HUES48 (cell line): ENCODE measurements at regions not wholly inside any gene's neighbourhood (a gene's known extent, or its start where the extent isn't known, plus 50 kb on each side); places are given as distances from the start of the nearest gene placed in this dataset.

Source experiments
- H3K27ac ChIP-seq: one replicate; pipeline ENCODE4 v1.7.0; 2013; ENCODE audit warnings: low read depth, low read length, inconsistent platforms
- H3K27me3 ChIP-seq: 2 replicates; pipeline ENCODE4 v1.6.1; 2013; ENCODE audit warnings: mild to moderate bottlenecking, low read length; ENCODE audit not compliant: control insufficient read depth, insufficient read depth
- H3K36me3 ChIP-seq: 2 replicates; pipeline ENCODE4 v1.6.1; 2013; ENCODE audit warnings: low read length; ENCODE audit not compliant: control insufficient read depth, insufficient read depth
- H3K4me1 ChIP-seq: 2 replicates; pipeline ENCODE4 v1.6.1; 2013; ENCODE audit warnings: mild to moderate bottlenecking, low read length; ENCODE audit not compliant: control insufficient read depth, insufficient read depth
- H3K4me3 ChIP-seq: 2 replicates; pipeline ENCODE4 v1.5.1; 2013; ENCODE audit warnings: mild to moderate bottlenecking, low read depth, low read length
- H3K9ac ChIP-seq: 2 replicates; pipeline ENCODE4 v1.6.1; 2013; ENCODE audit warnings: mild to moderate bottlenecking, low read depth, low read length, moderate library complexity
- H3K9me3 ChIP-seq: 2 replicates; pipeline ENCODE4 v1.6.1; 2013; ENCODE audit warnings: low read length; ENCODE audit not compliant: control insufficient read depth, insufficient read depth

DNA sequence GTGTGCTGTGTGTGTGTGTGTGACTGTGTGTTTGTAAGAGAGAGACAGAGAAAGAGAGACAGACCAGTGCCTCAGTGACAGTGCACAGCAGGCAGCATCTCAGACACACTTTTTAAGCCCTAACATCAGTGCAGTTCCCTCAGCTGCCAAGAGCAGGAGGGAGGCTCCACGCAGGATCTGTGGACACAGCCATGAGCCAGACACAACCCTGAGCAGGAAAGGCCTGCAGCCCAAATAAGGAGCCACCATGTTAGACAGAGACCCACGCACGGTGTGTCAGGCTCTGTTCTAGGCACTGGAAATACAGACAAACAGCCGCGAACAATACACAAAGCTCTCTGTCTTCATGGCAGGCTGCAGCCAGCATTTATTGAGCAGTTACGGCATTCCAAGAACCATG lies 445.5 kb downstream of the MATN1 start:
- Histone ChIP-seq H3K9me3 (no peaks in the 10 kb centered on the region), H3K27me3 (no peaks in the 10 kb centered on the region), H3K4me3 (no peak overlapping the region), H3K36me3 (no peaks in the 10 kb centered on the region), H3K9ac (no peak overlapping the region), H3K4me1 (no peaks in the 10 kb centered on the region), H3K27ac (no peak overlapping the region)

DNA sequence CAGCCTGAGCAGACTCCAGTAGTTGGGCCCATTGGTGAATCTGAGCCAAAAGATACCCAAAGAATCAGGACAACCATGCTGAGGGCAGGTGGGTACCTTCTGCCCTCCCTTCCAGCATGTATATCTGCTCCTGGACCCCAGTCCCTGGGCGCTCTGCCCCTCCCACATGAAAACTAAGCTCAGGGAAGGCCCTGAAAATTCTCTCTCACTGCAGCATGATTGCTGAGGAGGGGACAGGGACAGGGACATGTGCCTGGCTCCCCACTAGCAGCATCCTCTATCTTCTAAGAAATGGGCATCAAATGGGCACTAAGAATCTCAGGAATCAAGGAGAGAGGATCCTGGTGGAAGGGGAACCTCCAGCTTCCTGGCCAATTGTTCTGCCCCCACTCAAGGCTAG lies 446.0 kb downstream of the MATN1 start:
- Histone ChIP-seq H3K27ac (no peak overlapping the region), H3K36me3 (no peaks in the 10 kb centered on the region), H3K27me3 (no peaks in the 10 kb centered on the region)

DNA sequence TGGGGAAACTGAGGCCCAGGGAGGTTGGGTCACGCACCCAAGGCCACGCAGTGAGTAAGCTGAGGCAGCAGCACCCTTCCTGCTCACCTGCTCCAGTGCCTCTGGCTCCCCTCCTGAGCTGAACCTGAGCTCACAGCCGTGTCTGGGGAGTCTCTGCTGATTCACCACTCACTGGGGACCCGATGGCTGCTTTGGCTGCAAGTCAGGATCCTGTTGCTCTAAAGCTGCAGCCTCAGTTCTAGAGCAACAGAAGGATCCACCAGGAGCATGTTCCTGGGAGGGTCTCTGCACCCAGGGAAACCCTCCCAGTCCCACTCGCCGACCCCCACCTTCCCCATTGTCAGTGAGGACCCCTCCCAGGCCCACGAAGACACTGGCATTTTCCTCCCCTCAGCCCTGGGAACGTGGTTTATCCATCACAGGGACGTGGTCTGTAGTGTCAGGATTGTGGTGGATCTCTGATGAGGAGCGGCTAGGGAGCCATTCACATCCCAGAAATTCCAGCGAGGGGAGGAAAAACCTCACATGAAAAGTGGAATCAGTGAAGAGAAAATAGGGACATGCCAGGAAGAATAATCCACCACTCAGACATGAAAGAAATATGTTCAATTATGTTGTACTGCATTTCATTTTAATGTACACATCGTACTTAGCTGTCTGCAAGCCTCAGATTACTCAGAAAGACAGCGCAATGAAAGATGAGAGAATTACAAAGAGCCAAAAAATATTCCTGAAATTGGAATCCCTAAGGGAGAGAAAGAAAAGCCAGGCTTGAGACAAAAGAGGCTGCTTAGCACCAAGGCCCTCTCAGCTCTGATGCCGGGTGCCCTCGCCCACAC lies 447.2 kb downstream of the MATN1 start:
- no peaks in the 10 kb centered on the region for H3K36me3 ChIP-seq
- no peak overlapping the region for H3K4me3 ChIP-seq
- no peaks in the 10 kb centered on the region for H3K4me1 ChIP-seq
- no peak overlapping the region for H3K9ac ChIP-seq
- H3K27me3 ChIP-seq: no peaks in the 10 kb centered on the region
- no peaks in the 10 kb centered on the region for H3K9me3 ChIP-seq
- no peak overlapping the region for H3K27ac ChIP-seq

More for the DNA sequence above, 446.0 kb downstream of the MATN1 start:
- Histone ChIP-seq H3K9ac (no peak overlapping the region), H3K4me1 (no peaks in the 10 kb centered on the region), H3K9me3 (no peaks in the 10 kb centered on the region), H3K4me3 (no peak overlapping the region)

DNA sequence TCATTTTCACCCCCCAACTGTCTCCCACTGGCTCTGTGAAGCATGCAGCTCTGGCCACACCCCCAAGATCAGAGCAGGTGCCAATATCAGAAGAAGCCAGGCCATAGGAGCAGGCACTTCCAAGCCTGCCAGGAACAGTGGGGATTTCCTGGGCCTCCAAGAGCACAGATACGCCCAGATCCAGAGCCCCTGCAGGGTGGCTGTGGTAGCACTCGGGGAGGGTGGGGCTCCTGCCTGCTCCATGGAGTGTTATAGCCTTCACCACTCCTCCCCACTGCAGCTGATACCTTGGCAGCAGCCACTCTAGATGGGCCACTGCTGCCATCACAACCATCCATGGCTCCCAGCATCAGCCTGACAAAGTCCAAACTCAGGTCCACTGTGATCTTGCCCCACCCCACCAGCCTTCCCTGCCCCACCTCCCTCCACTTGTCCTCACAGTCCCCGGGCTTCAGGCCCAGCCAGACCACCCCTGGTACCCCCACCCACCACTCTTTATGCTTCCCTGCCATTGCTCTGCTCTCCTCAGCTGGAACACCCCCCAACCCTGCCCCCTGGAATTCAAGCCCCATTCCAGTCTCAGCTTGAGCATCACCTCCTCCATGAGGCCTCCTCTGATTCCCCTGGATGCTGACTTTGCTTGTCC lies 448.3 kb downstream of the MATN1 start:
- H3K9me3 ChIP-seq: no peaks in the 10 kb centered on the region

DNA sequence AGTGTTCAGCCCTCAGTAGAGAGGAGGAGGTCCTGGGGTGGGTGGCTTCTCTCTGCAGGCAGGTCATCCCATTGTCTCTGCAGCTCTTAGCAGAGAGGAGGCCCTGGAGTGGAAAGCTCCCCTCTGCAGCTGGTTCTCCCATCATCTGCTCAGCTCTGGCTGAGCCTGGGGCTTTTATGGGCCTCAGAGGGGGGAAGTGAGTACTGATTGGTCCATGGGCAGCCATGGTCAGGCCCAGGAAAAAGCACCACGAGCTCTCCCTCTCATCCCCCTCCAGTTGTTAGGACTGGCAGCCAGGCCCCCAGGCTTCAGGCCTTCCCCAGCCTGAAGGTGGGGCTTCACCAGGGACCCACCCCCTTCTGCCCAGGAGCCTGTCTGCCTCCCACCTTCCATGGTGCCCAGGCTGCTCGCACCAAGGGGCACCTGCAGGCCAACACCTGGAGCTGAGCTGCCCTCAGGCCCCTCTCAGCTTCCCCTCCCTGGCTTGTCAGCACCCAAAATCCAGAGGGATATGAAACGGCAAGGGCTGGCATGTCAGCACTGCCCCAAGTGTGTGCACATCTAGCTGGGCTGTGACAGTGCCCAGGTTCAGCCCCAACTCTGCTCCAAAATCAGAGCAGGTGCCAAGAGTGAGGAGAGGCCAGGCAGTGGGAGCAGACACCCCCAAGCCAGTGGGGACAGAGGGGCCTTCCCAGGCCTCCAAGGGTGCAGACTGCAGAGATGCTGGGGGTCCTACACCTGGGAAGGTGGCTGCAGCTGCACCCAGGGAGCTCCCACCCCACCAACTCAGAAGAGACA lies 449.0 kb downstream of the MATN1 start:
- H3K4me1 ChIP-seq: no peaks in the 10 kb centered on the region
- no peak overlapping the region for H3K27ac ChIP-seq
- H3K9ac ChIP-seq: no peak overlapping the region
- H3K27me3 ChIP-seq: no peaks in the 10 kb centered on the region
- H3K9me3 ChIP-seq: no peaks in the 10 kb centered on the region
- H3K36me3 ChIP-seq: no peaks in the 10 kb centered on the region
- no peak overlapping the region for H3K4me3 ChIP-seq

More for the DNA sequence above, 448.3 kb downstream of the MATN1 start:
- Histone ChIP-seq H3K4me3 (no peak overlapping the region), H3K27me3 (no peaks in the 10 kb centered on the region), H3K4me1 (no peaks in the 10 kb centered on the region), H3K36me3 (no peaks in the 10 kb centered on the region), H3K9ac (no peak overlapping the region), H3K27ac (no peak overlapping the region)

DNA sequence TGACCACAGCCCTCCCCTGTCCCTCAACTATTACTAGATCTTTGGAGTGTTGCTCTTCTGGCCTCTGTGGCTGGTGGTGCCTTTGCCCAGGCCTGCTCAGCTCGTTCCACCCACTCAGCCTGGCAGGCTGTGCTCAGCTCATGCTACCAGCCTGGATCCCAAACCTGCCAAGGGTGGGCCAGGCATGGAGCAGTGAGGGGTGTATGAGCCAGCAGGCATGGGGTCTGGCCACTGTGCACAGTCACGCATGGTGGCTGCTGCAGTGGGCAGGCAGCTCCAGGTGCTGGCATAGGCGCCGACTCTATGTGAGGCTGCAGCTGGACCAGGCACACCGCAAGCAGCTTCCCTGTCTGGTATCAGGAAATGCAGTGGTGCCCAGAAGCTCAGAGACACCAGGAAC lies 449.9 kb downstream of the MATN1 start:
- H3K4me1 ChIP-seq: no peaks in the 10 kb centered on the region
- no peak overlapping the region for H3K9ac ChIP-seq
- no peak overlapping the region for H3K27ac ChIP-seq
- H3K9me3 ChIP-seq: no peaks in the 10 kb centered on the region
- no peaks in the 10 kb centered on the region for H3K27me3 ChIP-seq
- no peak overlapping the region for H3K4me3 ChIP-seq
- H3K36me3 ChIP-seq: no peaks in the 10 kb centered on the region

DNA sequence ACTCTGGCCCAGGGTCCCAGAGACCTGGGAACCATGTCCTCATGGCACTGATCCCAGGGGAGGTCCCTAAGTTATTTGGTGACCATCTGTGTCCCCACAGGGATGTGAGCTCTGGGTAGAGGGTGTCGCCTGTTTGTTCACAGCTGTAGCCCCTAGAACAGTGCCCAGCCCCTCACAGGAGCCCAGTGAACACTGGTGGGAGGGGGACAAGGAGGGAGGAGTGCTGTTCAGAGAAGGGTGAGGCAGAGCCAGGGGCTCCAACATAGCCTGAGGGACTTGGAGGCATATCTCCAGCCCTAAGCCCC lies 450.4 kb downstream of the MATN1 start:
- Histone ChIP-seq H3K4me3 (no peak overlapping the region), H3K36me3 (no peaks in the 10 kb centered on the region), H3K27ac (no peak overlapping the region), H3K27me3 (no peaks in the 10 kb centered on the region), H3K4me1 (no peaks in the 10 kb centered on the region), H3K9ac (no peak overlapping the region), H3K9me3 (no peaks in the 10 kb centered on the region)

DNA sequence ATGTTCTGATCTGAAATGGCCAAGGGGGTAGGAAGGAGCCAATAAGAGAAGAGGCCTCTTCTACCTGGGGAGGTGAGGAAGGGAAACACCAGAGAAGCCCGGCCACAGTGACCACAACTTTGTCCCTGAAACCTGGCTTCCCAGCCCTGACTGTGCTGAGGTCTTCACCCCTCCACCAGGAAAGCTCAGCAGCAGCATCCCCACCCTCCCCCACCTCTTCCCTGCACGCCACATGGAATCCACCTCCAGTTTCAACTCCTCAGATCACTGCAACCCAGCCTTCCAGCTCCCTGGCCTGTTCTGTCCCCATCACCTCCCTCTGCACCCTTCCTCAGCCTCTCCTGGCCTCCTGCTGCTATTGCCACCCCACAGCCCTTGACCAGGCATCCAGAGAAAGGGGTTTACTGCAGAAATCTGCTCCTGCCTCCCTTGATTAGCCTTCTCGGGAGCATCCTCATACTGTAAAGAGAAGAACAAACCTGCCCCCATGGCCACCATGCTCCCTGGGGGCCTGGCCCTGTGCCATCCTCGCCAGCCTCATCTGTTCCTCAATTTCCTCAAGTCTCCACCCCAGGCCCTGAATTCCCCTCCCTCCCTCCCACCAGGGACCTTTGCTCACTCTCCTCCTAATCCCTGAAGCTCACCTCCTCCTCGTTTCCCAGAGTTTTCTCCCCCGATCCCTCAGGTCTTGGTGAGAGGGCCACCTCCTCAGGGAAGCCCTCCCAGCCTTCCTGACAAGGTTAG lies 450.9 kb downstream of the MATN1 start:
- no peak overlapping the region for H3K27ac ChIP-seq

DNA sequence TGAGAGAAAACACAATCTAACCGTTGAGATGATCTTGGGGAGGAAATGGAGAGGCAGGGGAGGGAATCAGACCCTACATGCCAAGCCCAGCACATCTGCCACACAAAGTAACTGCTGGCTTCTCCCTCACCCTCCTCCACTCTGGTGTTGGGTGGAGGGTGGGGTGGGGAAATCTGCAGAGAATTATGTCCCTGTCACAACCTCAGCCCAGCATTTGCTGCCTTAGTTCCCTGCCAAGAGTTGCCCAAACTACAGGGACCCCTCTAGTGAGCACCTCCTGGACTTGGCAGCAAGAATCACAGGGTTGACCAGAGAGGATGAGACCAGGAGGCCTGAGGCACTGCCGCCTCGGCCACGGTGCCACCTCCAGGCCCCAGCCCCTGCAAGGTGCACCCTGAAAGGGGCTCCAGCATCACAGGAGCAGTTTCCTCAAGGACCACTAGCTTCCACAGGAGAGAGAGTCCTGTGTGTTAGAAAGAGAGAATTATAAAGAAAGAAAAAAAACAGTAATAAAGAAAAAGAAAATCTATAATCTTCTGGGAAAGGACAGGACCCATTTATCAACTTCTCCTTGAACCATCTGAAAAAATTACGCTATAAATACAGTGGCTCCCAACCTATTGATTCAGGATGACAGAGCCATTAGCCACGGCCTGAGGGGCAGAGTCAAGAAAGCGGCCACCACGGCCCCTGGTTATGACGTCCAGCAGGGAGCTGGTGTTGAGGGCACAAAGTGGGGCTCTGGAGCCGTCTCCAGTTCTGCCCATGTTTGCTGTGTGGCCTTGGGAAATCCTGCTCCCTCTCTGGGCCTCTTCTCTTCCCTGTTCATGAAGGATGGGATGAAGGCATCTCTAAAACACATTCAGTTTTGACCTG lies 451.7 kb downstream of the MATN1 start:
- H3K4me1 ChIP-seq: no peaks in the 10 kb centered on the region
- H3K4me3 ChIP-seq: no peak overlapping the region
- no peak overlapping the region for H3K9ac ChIP-seq
- no peaks in the 10 kb centered on the region for H3K36me3 ChIP-seq
- H3K27me3 ChIP-seq: no peaks in the 10 kb centered on the region
- H3K9me3 ChIP-seq: no peaks in the 10 kb centered on the region
- H3K27ac ChIP-seq: no peak overlapping the region

More for the DNA sequence above, 450.9 kb downstream of the MATN1 start:
- H3K9me3 ChIP-seq: no peaks in the 10 kb centered on the region
- H3K9ac ChIP-seq: no peak overlapping the region
- no peaks in the 10 kb centered on the region for H3K27me3 ChIP-seq
- H3K36me3 ChIP-seq: no peaks in the 10 kb centered on the region
- H3K4me1 ChIP-seq: no peaks in the 10 kb centered on the region
- no peak overlapping the region for H3K4me3 ChIP-seq

DNA sequence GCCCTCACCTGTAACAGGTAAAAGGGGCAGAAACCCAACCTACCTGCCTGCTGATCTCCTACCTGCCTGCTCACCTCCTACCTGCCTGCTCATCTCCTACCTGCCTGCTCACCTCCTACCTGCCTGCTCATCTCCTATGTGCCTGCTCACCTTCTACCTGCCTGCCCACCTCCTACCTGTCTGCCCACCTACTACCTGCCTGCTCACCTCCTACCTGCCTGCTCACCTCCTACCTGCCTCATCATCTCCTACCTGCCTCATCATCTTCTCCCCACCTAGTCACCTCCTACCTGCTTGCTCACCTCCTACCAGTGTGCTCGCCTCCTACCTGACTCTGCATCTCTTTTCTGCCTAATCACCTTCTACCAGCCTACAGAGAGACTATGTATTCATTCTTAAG lies 452.9 kb downstream of the MATN1 start:
- Histone ChIP-seq H3K36me3 (no peaks in the 10 kb centered on the region), H3K9ac (no peak overlapping the region), H3K4me3 (no peak overlapping the region), H3K27ac (no peak overlapping the region), H3K9me3 (no peaks in the 10 kb centered on the region), H3K27me3 (no peaks in the 10 kb centered on the region), H3K4me1 (no peaks in the 10 kb centered on the region)
